ENCODE measurements at regions not wholly inside any gene's neighbourhood (a gene's known extent, or its start where the extent isn't known, plus 50 kb on each side); places are given as distances from the start of the nearest gene placed in this dataset.
"Not testable (repeated sequence)": the region's sequence is repeated elsewhere in the genome, so short reads cannot be mapped to it uniquely, and the experiment has no call there.

- not testable (repeated sequence) for H3K36me3 Mint-ChIP-seq (ENCODE audit: low read depth); H3K27me3 Mint-ChIP-seq (ENCODE audit: low read depth); H3K27ac Mint-ChIP-seq; H3K4me1 Mint-ChIP-seq (ENCODE audit: low read depth); H3K9me3 Mint-ChIP-seq; DNase-seq (ENCODE audit: low spot score); H3K4me3 Mint-ChIP-seq
Observed at GRCh38 chr10:32183652-32184051, 127.4 kb upstream of the KIF5B start.

GRCh38 chr10:32182476-32182875 is 126.3 kb upstream of the KIF5B start:
- no peak for DNase-seq (ENCODE audit: low spot score)
- Mint-ChIP-seq H3K36me3 (ENCODE audit: low read depth) (no peaks in the 10 kb centered on the region), H3K27me3 (ENCODE audit: low read depth) (peaks cover 5% of the 10 kb centered on the region), H3K9me3 (no peaks in the 10 kb centered on the region), H3K4me3 (no peak overlapping the region), H3K4me1 (ENCODE audit: low read depth) (no peaks in the 10 kb centered on the region), H3K27ac (no peak overlapping the region)

- H3K27me3 Mint-ChIP-seq (ENCODE audit: low read depth) = peaks cover 2% of the 10 kb centered on the region
- no peaks in the 10 kb centered on the region for H3K9me3 Mint-ChIP-seq
- no peaks in the 10 kb centered on the region for H3K36me3 Mint-ChIP-seq (ENCODE audit: low read depth)
- no peak for DNase-seq (ENCODE audit: low spot score)
- no peaks in the 10 kb centered on the region for H3K4me1 Mint-ChIP-seq (ENCODE audit: low read depth)
- no peak overlapping the region for H3K4me3 Mint-ChIP-seq
- no peak overlapping the region for H3K27ac Mint-ChIP-seq
Observed at GRCh38 chr10:32180390-32181280, 124.4 kb upstream of the KIF5B start.

- peaks cover 2% of the 10 kb centered on the region for H3K27me3 Mint-ChIP-seq (ENCODE audit: low read depth)
- H3K4me3 Mint-ChIP-seq = no peak overlapping the region
- no peaks in the 10 kb centered on the region for H3K4me1 Mint-ChIP-seq (ENCODE audit: low read depth)
- no peaks in the 10 kb centered on the region for H3K9me3 Mint-ChIP-seq
- no peak for DNase-seq (ENCODE audit: low spot score)
- no peak overlapping the region for H3K27ac Mint-ChIP-seq
- no peaks in the 10 kb centered on the region for H3K36me3 Mint-ChIP-seq (ENCODE audit: low read depth)
Observed at GRCh38 chr10:32179836-32180235, 123.6 kb upstream of the KIF5B start.

GRCh38 chr10:32177594-32177993 is 121.4 kb upstream of the KIF5B start:
- not testable (repeated sequence) for H3K4me3 Mint-ChIP-seq; H3K36me3 Mint-ChIP-seq (ENCODE audit: low read depth); H3K27ac Mint-ChIP-seq; DNase-seq (ENCODE audit: low spot score); H3K4me1 Mint-ChIP-seq (ENCODE audit: low read depth); H3K27me3 Mint-ChIP-seq (ENCODE audit: low read depth); H3K9me3 Mint-ChIP-seq

- DNase-seq (ENCODE audit: low spot score) = no peak
- Mint-ChIP-seq H3K4me3 (no peak overlapping the region), H3K27ac (no peak overlapping the region), H3K9me3 (no peaks in the 10 kb centered on the region), H3K27me3 (ENCODE audit: low read depth) (no peaks in the 10 kb centered on the region), H3K4me1 (ENCODE audit: low read depth) (no peaks in the 10 kb centered on the region), H3K36me3 (ENCODE audit: low read depth) (no peaks in the 10 kb centered on the region)
Observed at GRCh38 chr10:32175629-32176028, 119.4 kb upstream of the KIF5B start.

- peaks cover 2% of the 10 kb centered on the region for H3K4me1 Mint-ChIP-seq (ENCODE audit: low read depth)
- DNase-seq (ENCODE audit: low spot score) = no peak
- no peak overlapping the region for H3K4me3 Mint-ChIP-seq
- no peaks in the 10 kb centered on the region for H3K36me3 Mint-ChIP-seq (ENCODE audit: low read depth)
- no peaks in the 10 kb centered on the region for H3K27me3 Mint-ChIP-seq (ENCODE audit: low read depth)
- H3K27ac Mint-ChIP-seq = no peak overlapping the region
- H3K9me3 Mint-ChIP-seq = no peaks in the 10 kb centered on the region
Observed at GRCh38 chr10:32174349-32174893, 118.2 kb upstream of the KIF5B start.

- Mint-ChIP-seq H3K4me1 (ENCODE audit: low read depth) (peaks cover 2% of the 10 kb centered on the region), H3K9me3 (no peaks in the 10 kb centered on the region), H3K36me3 (ENCODE audit: low read depth) (no peaks in the 10 kb centered on the region), H3K27me3 (ENCODE audit: low read depth) (no peaks in the 10 kb centered on the region), H3K27ac (no peak overlapping the region), H3K4me3 (no peak overlapping the region)
- DNase-seq (ENCODE audit: low spot score) = no peak
Observed at GRCh38 chr10:32171204-32171603, 115.0 kb upstream of the KIF5B start.

- Mint-ChIP-seq H3K9me3 (no peaks in the 10 kb centered on the region), H3K4me3 (no peak overlapping the region), H3K4me1 (ENCODE audit: low read depth) (peaks cover 2% of the 10 kb centered on the region), H3K36me3 (ENCODE audit: low read depth) (no peaks in the 10 kb centered on the region), H3K27me3 (ENCODE audit: low read depth) (no peaks in the 10 kb centered on the region), H3K27ac (no peak overlapping the region)
- no peak for DNase-seq (ENCODE audit: low spot score)
Observed at GRCh38 chr10:32169556-32169955, 113.3 kb upstream of the KIF5B start.

- H3K27me3 Mint-ChIP-seq (ENCODE audit: low read depth) = no peaks in the 10 kb centered on the region
- DNase-seq (ENCODE audit: low spot score) = no peak
- peaks cover 2% of the 10 kb centered on the region for H3K4me1 Mint-ChIP-seq (ENCODE audit: low read depth)
- H3K27ac Mint-ChIP-seq = no peak overlapping the region
- H3K36me3 Mint-ChIP-seq (ENCODE audit: low read depth) = no peaks in the 10 kb centered on the region
- no peaks in the 10 kb centered on the region for H3K9me3 Mint-ChIP-seq
- no peak overlapping the region for H3K4me3 Mint-ChIP-seq
Observed at GRCh38 chr10:32167450-32167849, 111.2 kb upstream of the KIF5B start.

GRCh38 chr10:32166365-32166764 is 110.1 kb upstream of the KIF5B start:
- Mint-ChIP-seq H3K4me3 (no peak overlapping the region), H3K9me3 (no peaks in the 10 kb centered on the region), H3K27me3 (ENCODE audit: low read depth) (no peaks in the 10 kb centered on the region), H3K4me1 (ENCODE audit: low read depth) (peaks cover 2% of the 10 kb centered on the region), H3K36me3 (ENCODE audit: low read depth) (no peaks in the 10 kb centered on the region), H3K27ac (no peak overlapping the region)
- no peak for DNase-seq (ENCODE audit: low spot score)

GRCh38 chr10:32163762-32164148 is 107.5 kb upstream of the KIF5B start:
- Mint-ChIP-seq H3K9me3 (no peaks in the 10 kb centered on the region), H3K27me3 (ENCODE audit: low read depth) (no peaks in the 10 kb centered on the region), H3K27ac (no peak overlapping the region), H3K4me3 (no peak overlapping the region), H3K4me1 (ENCODE audit: low read depth) (no peaks in the 10 kb centered on the region), H3K36me3 (ENCODE audit: low read depth) (no peaks in the 10 kb centered on the region)
- DNase-seq (ENCODE audit: low spot score) = no peak

GRCh38 chr10:32163071-32163761 is 107.0 kb upstream of the KIF5B start:
- Mint-ChIP-seq H3K9me3 (no peaks in the 10 kb centered on the region), H3K27me3 (ENCODE audit: low read depth) (no peaks in the 10 kb centered on the region), H3K36me3 (ENCODE audit: low read depth) (no peaks in the 10 kb centered on the region), H3K27ac (no peak overlapping the region), H3K4me1 (ENCODE audit: low read depth) (no peaks in the 10 kb centered on the region), H3K4me3 (no peak overlapping the region)
- DNase-seq (ENCODE audit: low spot score) = no peak

- H3K27ac Mint-ChIP-seq = no peak overlapping the region
- no peak for DNase-seq (ENCODE audit: low spot score)
- H3K9me3 Mint-ChIP-seq = no peaks in the 10 kb centered on the region
- H3K27me3 Mint-ChIP-seq (ENCODE audit: low read depth) = no peaks in the 10 kb centered on the region
- H3K4me1 Mint-ChIP-seq (ENCODE audit: low read depth) = no peaks in the 10 kb centered on the region
- no peak overlapping the region for H3K4me3 Mint-ChIP-seq
- no peaks in the 10 kb centered on the region for H3K36me3 Mint-ChIP-seq (ENCODE audit: low read depth)
Observed at GRCh38 chr10:32161586-32161985, 105.4 kb upstream of the KIF5B start.

Data from T-helper 2 cell treated with Interferon-gamma antibody and Interleukin-4, amounts not matched to agents 5 μg/mL and 100 μg/mL, for 36 hours (primary cell).